ENCODE measurements at regions not wholly inside any gene's neighbourhood (a gene's known extent, or its start where the extent isn't known, plus 50 kb on each side); places are given as distances from the start of the nearest gene placed in this dataset.
"Not testable (repeated sequence)": the region's sequence is repeated elsewhere in the genome, so short reads cannot be mapped to it uniquely, and the experiment has no call there.

DNA sequence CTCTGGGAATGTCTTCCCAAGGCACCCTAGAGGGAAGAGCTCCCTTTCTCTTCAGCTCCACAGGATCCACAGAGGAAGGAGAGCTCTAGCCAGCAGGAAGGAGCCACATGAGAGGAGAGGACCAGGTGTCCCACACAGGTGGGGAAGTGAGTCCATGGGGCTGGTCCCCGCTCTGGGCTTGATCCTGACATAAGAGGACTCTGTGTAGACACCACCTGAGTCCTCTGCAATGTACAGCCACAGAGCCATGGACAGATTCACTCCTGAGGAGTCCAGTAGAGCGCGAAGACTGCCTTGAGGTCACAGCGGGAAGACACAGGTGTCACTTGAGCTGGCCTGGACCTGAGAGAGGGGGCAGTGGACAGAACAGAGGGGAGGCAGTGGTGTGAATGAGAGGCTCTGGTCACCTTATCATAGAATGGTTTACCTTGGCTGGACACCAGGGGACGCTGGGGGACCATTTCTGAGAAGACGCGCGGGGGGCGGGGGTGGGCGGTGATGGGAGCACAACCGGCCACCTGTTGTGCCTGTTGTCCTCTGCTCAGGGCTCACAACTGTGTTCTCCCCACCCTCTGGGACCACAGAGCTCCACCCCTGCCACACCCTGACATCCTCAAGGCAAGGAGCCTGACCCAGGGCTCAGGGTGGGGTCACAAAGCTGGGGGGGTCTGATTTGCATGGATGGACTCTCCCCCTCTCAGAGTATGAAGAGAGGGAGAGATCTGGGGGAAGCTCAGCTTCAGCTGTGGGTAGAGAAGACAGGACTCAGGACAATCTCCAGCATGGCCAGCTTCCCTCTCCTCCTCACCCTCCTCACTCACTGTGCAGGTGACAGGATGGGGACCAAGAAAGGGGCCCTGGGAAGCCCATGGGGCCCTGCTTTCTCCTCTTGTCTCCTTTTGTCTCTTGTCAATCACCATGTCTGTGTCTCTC, 128.2 kb downstream of the ZNF280B start:
- peaks cover 7% of the 10 kb centered on the region for H3K4me1 Mint-ChIP-seq
- peak in 1 of 3 experiments; percentile 16 for TF ChIP-seq CTCF (IDR thresholded peaks at IDR 0.05; ENCODE audit: unreplicated experiment in 3 of 3)
- peaks cover under 1% of the 10 kb centered on the region for H3K9me3 Mint-ChIP-seq
- H3K27ac Mint-ChIP-seq = no peak overlapping the region
- no peak overlapping the region for H3K4me3 Mint-ChIP-seq
- H3K27me3 Mint-ChIP-seq (ENCODE audit: low read depth) = peaks cover 69% of the 10 kb centered on the region
- no peaks in the 10 kb centered on the region for H3K36me3 Mint-ChIP-seq (ENCODE audit: low read depth)

DNA sequence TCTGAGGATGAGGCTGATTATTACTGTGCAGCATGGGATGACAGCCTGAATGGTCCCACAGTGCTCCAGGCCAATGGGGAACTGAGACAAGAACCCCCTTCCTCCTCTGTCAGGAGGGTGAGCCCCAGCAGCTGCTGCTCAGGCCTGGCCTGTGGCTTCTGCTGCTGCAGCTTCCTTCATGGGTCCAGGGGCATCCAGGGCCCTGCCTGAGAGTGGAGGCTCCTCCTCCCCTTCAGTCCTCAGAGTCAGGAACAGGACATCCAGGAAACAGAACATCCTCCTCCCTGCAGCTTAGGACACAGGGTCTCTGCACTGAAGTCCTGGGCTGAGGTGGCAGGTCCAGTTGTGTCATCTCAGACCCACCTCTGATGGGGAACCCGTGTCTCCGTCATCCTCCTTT, 127.2 kb downstream of the ZNF280B start:
- peaks cover 68% of the 10 kb centered on the region for H3K27me3 Mint-ChIP-seq (ENCODE audit: low read depth)
- not testable (repeated sequence) for H3K36me3 Mint-ChIP-seq (ENCODE audit: low read depth); H3K4me1 Mint-ChIP-seq

GRCh38 chr22:22384267-22384666, 124.3 kb downstream of the ZNF280B start:
- H3K36me3 Mint-ChIP-seq (ENCODE audit: low read depth) = no peaks in the 10 kb centered on the region
- H3K27ac Mint-ChIP-seq = no peak overlapping the region
- peaks cover 6% of the 10 kb centered on the region for H3K4me1 Mint-ChIP-seq
- H3K27me3 Mint-ChIP-seq (ENCODE audit: low read depth) = peaks cover 63% of the 10 kb centered on the region
- no peak for TF ChIP-seq CTCF (IDR thresholded peaks at IDR 0.05; ENCODE audit: unreplicated experiment in 3 of 3)
- peaks cover 6% of the 10 kb centered on the region for H3K9me3 Mint-ChIP-seq
- no peak overlapping the region for H3K4me3 Mint-ChIP-seq

More for the DNA sequence above, 127.2 kb downstream of the ZNF280B start:
- H3K4me3 Mint-ChIP-seq, H3K9me3 Mint-ChIP-seq, H3K27ac Mint-ChIP-seq: not testable (repeated sequence)

GRCh38 chr22:22384668-22385244, 123.8 kb downstream of the ZNF280B start:
- H3K27ac Mint-ChIP-seq = no peak overlapping the region
- no peak for TF ChIP-seq CTCF (IDR thresholded peaks at IDR 0.05; ENCODE audit: unreplicated experiment in 3 of 3)
- peaks cover 6% of the 10 kb centered on the region for H3K4me1 Mint-ChIP-seq
- H3K4me3 Mint-ChIP-seq = no peak overlapping the region
- H3K9me3 Mint-ChIP-seq = peaks cover 6% of the 10 kb centered on the region
- H3K27me3 Mint-ChIP-seq (ENCODE audit: low read depth) = peaks cover 59% of the 10 kb centered on the region
- no peaks in the 10 kb centered on the region for H3K36me3 Mint-ChIP-seq (ENCODE audit: low read depth)

DNA sequence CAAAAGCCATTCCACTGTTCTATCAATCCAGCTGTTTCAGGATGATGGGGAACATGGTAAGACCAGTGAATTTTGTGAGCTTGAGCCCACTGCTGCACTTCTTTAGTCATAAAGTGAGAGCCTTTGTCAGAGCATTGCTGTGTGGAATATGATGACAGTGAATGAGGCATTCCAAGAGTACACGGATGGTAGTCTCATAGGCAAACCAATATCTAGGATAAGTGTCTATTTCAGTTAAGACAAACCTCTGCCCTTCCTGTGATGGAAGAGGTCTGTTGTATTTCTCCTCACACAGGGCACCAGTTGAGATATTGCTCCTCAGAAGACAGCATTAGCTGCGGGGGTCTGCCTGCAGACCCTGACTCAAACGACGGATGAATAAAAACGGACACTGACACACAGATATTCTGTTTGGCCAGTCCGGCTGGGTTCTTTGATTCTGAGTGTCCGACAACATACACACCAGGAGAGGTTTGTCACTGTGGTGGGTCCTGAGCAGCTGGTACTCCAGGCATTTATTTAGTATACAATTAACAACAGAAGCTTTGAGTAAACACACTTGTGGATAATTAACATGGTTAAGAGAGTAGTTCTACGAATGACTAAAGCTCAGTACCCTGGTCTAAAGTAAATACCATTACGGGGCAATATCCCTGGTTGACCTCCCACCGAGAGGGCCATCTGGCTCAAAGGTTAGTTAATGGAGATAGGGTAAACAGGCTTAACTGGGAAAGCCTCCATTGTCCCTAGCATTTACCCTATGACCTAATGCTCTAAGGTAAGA, 121.7 kb downstream of the ZNF280B start:
- Mint-ChIP-seq H3K9me3 (peaks cover 6% of the 10 kb centered on the region), H3K36me3 (ENCODE audit: low read depth) (no peaks in the 10 kb centered on the region), H3K27me3 (ENCODE audit: low read depth) (peaks cover 55% of the 10 kb centered on the region), H3K4me3 (no peak overlapping the region), H3K4me1 (peaks cover 3% of the 10 kb centered on the region), H3K27ac (no peak overlapping the region)
- TF ChIP-seq CTCF (IDR thresholded peaks at IDR 0.05; ENCODE audit: unreplicated experiment in 3 of 3) = no peak

GRCh38 chr22:22387386-22387736, 121.2 kb downstream of the ZNF280B start:
- Mint-ChIP-seq H3K4me1 (no peaks in the 10 kb centered on the region), H3K27ac (no peak overlapping the region), H3K4me3 (no peak overlapping the region), H3K9me3 (peaks cover 8% of the 10 kb centered on the region), H3K27me3 (ENCODE audit: low read depth) (peaks cover 57% of the 10 kb centered on the region), H3K36me3 (ENCODE audit: low read depth) (no peaks in the 10 kb centered on the region)
- no peak for TF ChIP-seq CTCF (IDR thresholded peaks at IDR 0.05; ENCODE audit: unreplicated experiment in 3 of 3)
